ENCODE measurements at regions not wholly inside any gene's neighbourhood (a gene's known extent, or its start where the extent isn't known, plus 50 kb on each side); places are given as distances from the start of the nearest gene placed in this dataset.

GRCh38 chr2:84083984-84084383 lies 375.1 kb downstream of the SUCLG1 start:
- TF ChIP-seq CTCF (IDR thresholded peaks at IDR 0.05), result no peak
- TF ChIP-seq POLR2A (IDR thresholded peaks at IDR 0.05), result no peak

Data from body of pancreas (tissue), 4 donors.